Caco-2 (cell line): ENCODE measurements at regions not wholly inside any gene's neighbourhood (a gene's known extent, or its start where the extent isn't known, plus 50 kb on each side); places are given as distances from the start of the nearest gene placed in this dataset.

Experiments
- BruUV-seq: library from RNA; stranded (reverse); fragments of 400-500 nt; replicated peaks from 2 replicates; lab custom pipeline; 2021; lab: Mats Ljungman, UMichigan
- CTCF ChIA-PET: fragments of 300-600 bp; sonication (Branson Sonifier 250); formaldehyde crosslinking; loops from one replicate; lab custom pipeline; 2022; ENCODE audit warnings: antibody characterized with exemption; lab: Charles Lee
- POLR2A ChIA-PET: fragments of 300-600 bp; sonication (Branson Sonifier 250); formaldehyde crosslinking; loops from one replicate; lab custom pipeline; 2022; ENCODE audit warnings: antibody characterized with exemption; lab: Charles Lee
- DNase-seq, 2 experiments: peaks; one replicate each; pipeline versions ENCODE4 v3.0.0 to v3.0.0-alpha.2; 2020 to 2022
- H3K27me3 ChIP-seq: replicated peaks from 2 replicates; pipeline ENCODE4 v1.6.0; 2011; ENCODE audit warnings: low read length; ENCODE audit not compliant: control insufficient read depth, insufficient read depth
- H3K36me3 ChIP-seq: 2 replicates; pipeline ENCODE4 v1.5.1; 2011; ENCODE audit warnings: low read length; ENCODE audit not compliant: control insufficient read depth, insufficient read depth
- H3K4me1 ChIP-seq: fragments of 250-450 bp; sonication (Bioruptor Pico); 2 replicates; pipeline ENCODE4 v1.5.1; 2020; ENCODE audit warnings: mild to moderate bottlenecking
- H3K4me3 ChIP-seq: 2 replicates; pipeline ENCODE4 v1.5.1; 2011; ENCODE audit warnings: low read depth, mild to moderate bottlenecking, control low read depth, low read length
- H3K9me3 ChIP-seq: fragments of 250-450 bp; sonication (Bioruptor Pico); 2 replicates; pipeline ENCODE4 v1.5.1; 2020; ENCODE audit warnings: mild to moderate bottlenecking, moderate library complexity
- H3K27ac Mint-ChIP-seq: one replicate; pipeline ENCODE4 v1.8.0; 2022; ENCODE audit warnings: mixed read lengths; ENCODE audit not compliant: unreplicated experiment
- H3K27me3 Mint-ChIP-seq: one replicate; pipeline ENCODE4 v1.8.0; 2022; ENCODE audit warnings: mixed read lengths; ENCODE audit not compliant: insufficient read depth, unreplicated experiment
- H3K36me3 Mint-ChIP-seq: one replicate; pipeline ENCODE4 v1.8.0; 2022; ENCODE audit warnings: mild to moderate bottlenecking, mixed read lengths; ENCODE audit not compliant: insufficient read depth, unreplicated experiment
- H3K4me1 Mint-ChIP-seq: one replicate; pipeline ENCODE4 v1.8.0; 2022; ENCODE audit warnings: low read depth, mixed read lengths; ENCODE audit not compliant: unreplicated experiment
- H3K4me3 Mint-ChIP-seq: one replicate; pipeline ENCODE4 v1.8.0; 2022; ENCODE audit warnings: mild to moderate bottlenecking, moderate library complexity, mixed read lengths; ENCODE audit not compliant: unreplicated experiment
- H3K9me3 Mint-ChIP-seq: one replicate; pipeline ENCODE4 v1.8.0; 2022; ENCODE audit warnings: mixed read lengths; ENCODE audit not compliant: unreplicated experiment
- CTCF ChIP-seq, 2 experiments: fragments of 200-600 bp in 1 of 2; IDR thresholded peaks; 1 replicate in 1 of 2; 2 replicates in 1 of 2; pipeline versions ENCODE4 v1.5.1 to v1.8.0; 2011 to 2022; ENCODE audit warnings: antibody characterized with exemption in 1 of 2, control low read depth in 1 of 2, inconsistent platforms in 1 of 2, low read depth in 1 of 2, low read length in 1 of 2, mild to moderate bottlenecking in 1 of 2, moderate library complexity in 1 of 2; ENCODE audit not compliant: insufficient read depth in 1 of 2, severe bottlenecking in 1 of 2, unreplicated experiment in 1 of 2
- intact Hi-C: fragments of 100-400 bp; cut with micrococcal nuclease; formaldehyde crosslinking; loops from one replicate; pipeline ENCODE4 v1.10.0; 2022; ENCODE audit not compliant: unreplicated experiment

- intact Hi-C loops, result no loop called here
- no peaks in the 10 kb centered on the region for H3K9me3 Mint-ChIP-seq
Observed at GRCh38 chr2:147572622-147573021, 272.2 kb upstream of the ACVR2A start.

DNA sequence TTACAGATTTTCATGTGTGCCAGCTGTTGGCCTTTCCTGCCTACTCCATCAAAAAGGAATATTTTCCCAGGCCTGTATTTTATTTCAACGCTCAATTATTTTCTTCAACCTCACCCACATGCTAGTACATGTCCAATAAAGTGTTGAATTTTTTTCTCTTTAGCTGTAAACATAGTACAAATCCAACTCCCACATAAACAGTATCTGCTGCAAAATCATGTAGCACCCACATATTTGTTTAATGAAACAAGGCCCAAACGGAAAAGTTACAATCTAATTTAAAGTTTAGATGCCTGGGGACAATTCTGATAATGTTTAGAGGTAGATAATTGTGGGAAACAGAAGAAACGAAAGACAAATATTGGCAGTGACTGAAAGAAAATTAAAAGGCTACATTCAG is 275.4 kb upstream of the ACVR2A start:
- no peaks in the 10 kb centered on the region for H3K27me3 Mint-ChIP-seq

More at GRCh38 chr2:147572622-147573021, 272.2 kb upstream of the ACVR2A start:
- Mint-ChIP-seq H3K36me3 (no peaks in the 10 kb centered on the region), H3K4me1 (no peaks in the 10 kb centered on the region), H3K27me3 (no peaks in the 10 kb centered on the region), H3K27ac (no peak overlapping the region), H3K4me3 (no peak overlapping the region)
- no peaks in the 10 kb centered on the region for H3K4me1 ChIP-seq
- POLR2A ChIA-PET, result no interaction called here
- no TSS peak for BruUV-seq
- CTCF ChIA-PET, result no interaction called here
- H3K4me3 ChIP-seq, result no peak overlapping the region
- no peaks in the 10 kb centered on the region for H3K9me3 ChIP-seq
- H3K27me3 ChIP-seq, result no peaks in the 10 kb centered on the region
- H3K36me3 ChIP-seq, result no peaks in the 10 kb centered on the region
- no peak for TF ChIP-seq CTCF (IDR thresholded peaks at IDR 0.05; ENCODE audit: insufficient read depth in 1 of 2, low read depth in 1 of 2, low read length in 1 of 2, severe bottlenecking in 1 of 2, unreplicated experiment in 1 of 2)
- DNase-seq, result no peak

GRCh38 chr2:147568109-147568508 is 276.7 kb upstream of the ACVR2A start:
- H3K36me3 Mint-ChIP-seq, result no peaks in the 10 kb centered on the region
- H3K27me3 Mint-ChIP-seq, result no peaks in the 10 kb centered on the region
- H3K27me3 ChIP-seq, result no peaks in the 10 kb centered on the region
- H3K9me3 Mint-ChIP-seq, result no peaks in the 10 kb centered on the region
- ChIA-PET POLR2A (no interaction called here), CTCF (no interaction called here)
- no peak overlapping the region for H3K27ac Mint-ChIP-seq
- intact Hi-C loops, result no loop called here
- H3K4me3 ChIP-seq, result no peak overlapping the region
- H3K4me3 Mint-ChIP-seq, result no peak overlapping the region
- no TSS peak for BruUV-seq
- no peaks in the 10 kb centered on the region for H3K4me1 Mint-ChIP-seq
- no peaks in the 10 kb centered on the region for H3K9me3 ChIP-seq
- no peak for TF ChIP-seq CTCF (IDR thresholded peaks at IDR 0.05; ENCODE audit: insufficient read depth in 1 of 2, low read depth in 1 of 2, low read length in 1 of 2, severe bottlenecking in 1 of 2, unreplicated experiment in 1 of 2)
- H3K36me3 ChIP-seq, result no peaks in the 10 kb centered on the region
- H3K4me1 ChIP-seq, result no peaks in the 10 kb centered on the region
- no peak for DNase-seq

More for the DNA sequence above, 275.4 kb upstream of the ACVR2A start:
- no TSS peak for BruUV-seq
- POLR2A ChIA-PET, result no interaction called here
- no peaks in the 10 kb centered on the region for H3K36me3 ChIP-seq
- Mint-ChIP-seq H3K27ac (no peak overlapping the region), H3K9me3 (no peaks in the 10 kb centered on the region), H3K36me3 (no peaks in the 10 kb centered on the region), H3K4me3 (no peak overlapping the region), H3K4me1 (no peaks in the 10 kb centered on the region)
- no peaks in the 10 kb centered on the region for H3K4me1 ChIP-seq
- DNase-seq, result no peak
- TF ChIP-seq CTCF (IDR thresholded peaks at IDR 0.05; ENCODE audit: insufficient read depth in 1 of 2, low read depth in 1 of 2, low read length in 1 of 2, severe bottlenecking in 1 of 2, unreplicated experiment in 1 of 2), result no peak
- CTCF ChIA-PET, result no interaction called here
- no peaks in the 10 kb centered on the region for H3K27me3 ChIP-seq
- no peak overlapping the region for H3K4me3 ChIP-seq
- intact Hi-C loops, result no loop called here
- H3K9me3 ChIP-seq, result no peaks in the 10 kb centered on the region
